ENCODE measurements at regions not wholly inside any gene's neighbourhood (a gene's known extent, or its start where the extent isn't known, plus 50 kb on each side); places are given as distances from the start of the nearest gene placed in this dataset.

GRCh38 chr12:90071996-90072395 lies 363.4 kb upstream of the ATP2B1 start:
- TF ChIP-seq SMC3 (conservative IDR thresholded peaks at IDR 0.05; ENCODE audit: poor library complexity) (no peak), CTCF (IDR thresholded peaks at IDR 0.05; ENCODE audit: poor library complexity, severe bottlenecking) (no peak), TAF1 (IDR thresholded peaks at IDR 0.05; ENCODE audit: low read depth) (no peak), RAD21 (conservative IDR thresholded peaks at IDR 0.05) (no peak), POLR2AphosphoS5 (IDR thresholded peaks at IDR 0.05) (no peak), EZH2 (IDR thresholded peaks at IDR 0.05; ENCODE audit: borderline replicate concordance, insufficient read depth, low read length, poor library complexity, severe bottlenecking) (no peak), EP300 (conservative IDR thresholded peaks at IDR 0.05; ENCODE audit: poor library complexity, severe bottlenecking) (no peak), REST (IDR thresholded peaks at IDR 0.05; ENCODE audit: borderline replicate concordance) (no peak), MXI1 (conservative IDR thresholded peaks at IDR 0.05; ENCODE audit: poor library complexity, severe bottlenecking) (no peak)

All from neural cell (in vitro differentiated cells).